Fibroblast of pulmonary artery (primary cell): ENCODE measurements at regions not wholly inside any gene's neighbourhood (a gene's known extent, or its start where the extent isn't known, plus 50 kb on each side); places are given as distances from the start of the nearest gene placed in this dataset.

ENCODE experiments used
- DNase-seq: peaks from one replicate; pipeline ENCODE4 v3.0.0-alpha.2; 2010; ENCODE audit warnings: low read depth
- H3K4me3 ChIP-seq: replicated peaks from 2 replicates; pipeline ENCODE4 v1.5.1; 2011; ENCODE audit warnings: low read depth, mild to moderate bottlenecking, control low read depth, low read length, moderate library complexity
- TF ChIP-seq, protein P1 (sequence below): IDR thresholded peaks from 2 replicates; pipeline ENCODE4 v1.5.1; 2011; ENCODE audit warnings: mild to moderate bottlenecking, control low read depth, low read length, inconsistent platforms; ENCODE audit errors: missing control alignments

DNA sequence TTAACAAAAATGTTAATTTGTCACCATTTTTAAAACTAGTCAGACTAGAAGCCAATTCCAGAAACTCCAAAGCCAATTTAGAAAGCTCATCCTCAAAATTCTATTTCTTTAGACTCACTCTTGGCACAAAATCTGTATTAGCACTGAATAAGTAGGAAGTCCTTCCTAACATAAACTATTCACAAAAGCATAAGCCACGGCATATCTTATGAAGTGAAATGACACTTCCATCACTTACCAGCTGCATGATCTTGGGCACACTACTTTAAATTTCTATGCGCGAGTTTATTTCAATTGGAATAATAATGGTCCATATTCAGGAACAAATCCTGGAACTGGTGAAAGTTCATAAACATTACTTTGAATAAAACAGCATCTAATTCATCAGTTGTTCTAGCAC is 1544.0 kb downstream of the TECRL start:
- H3K4me3 ChIP-seq = no peak overlapping the region
- TF ChIP-seq, protein P1, sequence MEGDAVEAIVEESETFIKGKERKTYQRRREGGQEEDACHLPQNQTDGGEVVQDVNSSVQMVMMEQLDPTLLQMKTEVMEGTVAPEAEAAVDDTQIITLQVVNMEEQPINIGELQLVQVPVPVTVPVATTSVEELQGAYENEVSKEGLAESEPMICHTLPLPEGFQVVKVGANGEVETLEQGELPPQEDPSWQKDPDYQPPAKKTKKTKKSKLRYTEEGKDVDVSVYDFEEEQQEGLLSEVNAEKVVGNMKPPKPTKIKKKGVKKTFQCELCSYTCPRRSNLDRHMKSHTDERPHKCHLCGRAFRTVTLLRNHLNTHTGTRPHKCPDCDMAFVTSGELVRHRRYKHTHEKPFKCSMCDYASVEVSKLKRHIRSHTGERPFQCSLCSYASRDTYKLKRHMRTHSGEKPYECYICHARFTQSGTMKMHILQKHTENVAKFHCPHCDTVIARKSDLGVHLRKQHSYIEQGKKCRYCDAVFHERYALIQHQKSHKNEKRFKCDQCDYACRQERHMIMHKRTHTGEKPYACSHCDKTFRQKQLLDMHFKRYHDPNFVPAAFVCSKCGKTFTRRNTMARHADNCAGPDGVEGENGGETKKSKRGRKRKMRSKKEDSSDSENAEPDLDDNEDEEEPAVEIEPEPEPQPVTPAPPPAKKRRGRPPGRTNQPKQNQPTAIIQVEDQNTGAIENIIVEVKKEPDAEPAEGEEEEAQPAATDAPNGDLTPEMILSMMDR = no peak
- DNase-seq = no peak

DNA sequence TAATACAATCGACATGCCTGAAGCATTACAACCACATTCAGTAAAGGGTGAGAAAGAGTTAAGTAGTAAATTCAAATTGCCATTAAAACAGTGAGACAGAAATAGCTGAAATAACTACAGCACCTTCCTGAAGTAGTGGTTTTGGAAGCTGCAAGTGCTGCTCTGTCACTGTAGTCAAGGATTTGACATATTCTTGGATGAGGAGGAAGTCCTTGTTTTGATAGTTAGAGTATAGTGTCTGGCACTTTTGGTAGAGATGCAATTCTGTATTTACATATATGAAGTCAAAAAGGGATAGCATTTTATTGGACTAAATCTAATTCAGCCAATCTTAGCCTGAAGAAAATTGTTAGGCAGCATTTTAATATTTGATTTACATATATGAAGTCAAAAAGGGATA is 1559.6 kb downstream of the TECRL start:
- TF ChIP-seq, protein P1 = no peak
- no peak for DNase-seq
- no peak overlapping the region for H3K4me3 ChIP-seq

DNA sequence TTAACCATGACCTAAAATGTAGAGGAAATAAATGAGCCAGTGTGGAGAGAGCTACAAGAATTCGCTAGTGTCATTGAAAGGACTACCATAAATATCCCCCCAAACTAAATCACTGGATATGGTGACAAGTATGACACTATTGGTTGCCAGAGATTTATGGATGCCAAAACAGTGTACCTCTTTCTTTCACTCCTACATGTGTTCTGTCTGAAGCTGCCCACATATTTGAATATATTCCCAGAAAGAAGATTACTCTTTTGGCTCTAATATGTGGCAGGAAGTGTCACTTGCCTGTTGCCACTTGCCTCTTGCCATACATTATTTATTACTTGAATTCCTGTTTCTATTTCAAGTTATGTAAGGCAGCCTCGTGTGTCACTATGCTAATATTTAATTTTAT is 1573.6 kb downstream of the TECRL start:
- DNase-seq = no peak
- H3K4me3 ChIP-seq = no peak overlapping the region
- TF ChIP-seq, protein P1 = no peak

DNA sequence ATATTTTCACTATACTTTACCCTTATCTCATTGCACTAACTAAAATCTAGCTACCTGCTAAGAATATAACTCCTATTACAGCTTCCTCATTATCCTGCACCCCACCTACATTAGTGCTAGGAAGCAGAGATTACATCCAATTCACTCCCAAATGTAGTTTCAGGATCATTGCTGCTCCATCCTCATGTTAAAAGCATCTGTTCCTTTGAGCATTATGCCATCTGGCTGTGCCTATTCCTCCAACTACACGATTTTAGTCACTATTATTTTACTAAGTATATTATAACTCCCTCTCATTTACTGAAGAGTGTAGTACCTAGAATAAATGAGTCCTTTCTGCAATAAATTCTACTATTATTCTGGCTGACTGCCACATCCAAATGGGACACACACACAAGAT is 1586.9 kb downstream of the TECRL start:
- no peak overlapping the region for H3K4me3 ChIP-seq
- TF ChIP-seq, protein P1 = no peak
- no peak for DNase-seq

DNA sequence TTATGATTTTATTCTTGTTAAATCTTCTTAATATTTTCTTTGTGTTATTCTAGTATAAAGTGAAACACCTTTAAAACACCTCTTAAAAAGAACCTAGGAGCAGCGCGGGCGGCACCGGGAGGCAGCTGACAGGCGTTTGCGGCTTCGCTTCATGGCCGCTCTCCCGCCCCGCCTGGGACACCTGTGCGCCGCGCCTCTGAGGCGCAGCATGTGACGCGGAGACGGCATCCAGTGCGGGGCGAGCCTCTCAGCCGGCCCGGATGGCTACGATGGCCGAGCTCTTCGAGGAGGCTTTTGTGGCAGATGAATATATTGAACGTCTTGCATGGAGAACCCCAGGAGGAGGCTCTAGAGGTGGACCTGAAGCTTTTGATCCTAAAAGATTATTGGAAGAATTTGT is 1592.7 kb downstream of the TECRL start:
- TF ChIP-seq, protein P1 = no peak
- DNase-seq = no peak
- no peak overlapping the region for H3K4me3 ChIP-seq

DNA sequence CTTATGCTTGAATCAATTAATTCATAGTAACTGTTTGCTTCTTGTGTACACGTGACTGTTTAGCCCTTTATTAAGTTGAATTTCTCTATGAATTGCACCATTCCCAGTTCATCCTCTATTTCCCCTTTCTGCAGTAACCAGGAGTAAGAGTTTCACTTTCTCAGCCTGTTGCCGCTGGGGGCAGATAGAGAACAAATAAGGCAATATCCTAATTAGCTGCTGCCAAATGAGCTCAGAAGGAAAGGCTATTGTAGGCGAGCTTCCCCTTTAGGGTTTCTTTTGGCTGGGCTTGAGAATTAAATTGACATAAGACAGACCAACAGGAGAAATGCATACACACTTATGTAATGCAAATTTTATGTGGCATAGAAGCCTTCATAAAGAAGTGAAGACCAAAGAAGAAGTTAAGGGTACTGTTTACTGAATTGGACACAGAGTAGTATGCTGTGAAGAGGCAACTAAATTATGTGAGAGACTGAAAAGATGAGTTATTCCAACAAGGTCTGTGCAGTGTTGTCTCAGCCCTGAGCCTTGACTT is 1594.7 kb downstream of the TECRL start:
- TF ChIP-seq, protein P1 = no peak
- DNase-seq = no peak
- no peak overlapping the region for H3K4me3 ChIP-seq

DNA sequence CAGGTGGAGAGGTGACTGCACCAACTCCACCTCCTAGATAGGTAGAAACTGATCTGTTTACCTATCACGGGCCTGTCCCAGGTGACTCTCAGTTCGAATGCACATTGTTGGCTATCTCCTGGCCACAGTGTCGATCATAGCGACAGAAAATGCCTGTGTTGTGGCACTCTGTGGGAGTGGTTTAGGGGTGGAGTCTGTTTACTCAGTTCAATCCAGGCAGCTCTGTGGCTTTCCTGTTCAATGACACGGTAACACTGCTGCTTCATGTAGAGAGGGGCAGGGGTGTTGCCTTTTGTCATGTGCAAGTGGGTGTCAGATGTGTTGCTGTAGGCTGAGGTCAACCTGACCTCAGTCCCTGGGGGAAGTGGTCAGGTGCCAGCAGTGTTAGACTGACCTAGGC is 1602.4 kb downstream of the TECRL start:
- TF ChIP-seq, protein P1 = no peak
- H3K4me3 ChIP-seq = no peak overlapping the region
- DNase-seq = no peak
